Dedifferentiated amniotic fluid mesenchymal stem cell (primary cell): ENCODE measurements at regions not wholly inside any gene's neighbourhood (a gene's known extent, or its start where the extent isn't known, plus 50 kb on each side); places are given as distances from the start of the nearest gene placed in this dataset.

ENCODE experiments used
- DNase-seq: peaks from one replicate; pipeline ENCODE4 v3.0.0-alpha.2; 2016; ENCODE audit errors: extremely low spot score

- DNase-seq: no peak
Measured at GRCh38 chr6:2465336-2465735, 219.9 kb upstream of the GMDS start.

- DNase-seq: no peak
Measured at GRCh38 chr6:2464641-2465040, 219.2 kb upstream of the GMDS start.

- no peak for DNase-seq
Measured at GRCh38 chr6:2462831-2463230, 217.4 kb upstream of the GMDS start.

- no peak for DNase-seq
Measured at GRCh38 chr6:2460216-2460745, 214.9 kb upstream of the GMDS start.

GRCh38 chr6:2454180-2454579 lies 208.8 kb upstream of the GMDS start:
- DNase-seq: no peak

- DNase-seq: no peak
Measured at GRCh38 chr6:2450546-2450945, 205.1 kb upstream of the GMDS start.

- DNase-seq: no peak
Measured at GRCh38 chr6:2449572-2449940, 204.2 kb upstream of the GMDS start.

GRCh38 chr6:2448826-2449571 lies 203.6 kb upstream of the GMDS start:
- peak; percentile 87 for DNase-seq

- no peak for DNase-seq
Measured at GRCh38 chr6:2447931-2448330, 202.5 kb upstream of the GMDS start.

GRCh38 chr6:2447318-2447920 lies 202.0 kb upstream of the GMDS start:
- no peak for DNase-seq

GRCh38 chr6:2441601-2442475 lies 196.4 kb upstream of the GMDS start:
- DNase-seq: no peak

GRCh38 chr6:2440516-2440915 lies 195.1 kb upstream of the GMDS start:
- DNase-seq: no peak

- DNase-seq: no peak
Measured at GRCh38 chr6:2439632-2440031, 194.2 kb upstream of the GMDS start.

GRCh38 chr6:2439082-2439481 lies 193.7 kb upstream of the GMDS start:
- no peak for DNase-seq

GRCh38 chr6:2436410-2437154 lies 191.2 kb upstream of the GMDS start:
- DNase-seq: no peak

- no peak for DNase-seq
Measured at GRCh38 chr6:2435323-2435722, 189.9 kb upstream of the GMDS start.

- no peak for DNase-seq
Measured at GRCh38 chr6:2434912-2435311, 189.5 kb upstream of the GMDS start.

- no peak for DNase-seq
Measured at GRCh38 chr6:2434116-2434515, 188.7 kb upstream of the GMDS start.

- no peak for DNase-seq
Measured at GRCh38 chr6:2433711-2434110, 188.3 kb upstream of the GMDS start.

- no peak for DNase-seq
Measured at GRCh38 chr6:2433266-2433665, 187.9 kb upstream of the GMDS start.

- peak; percentile 95 for DNase-seq
Measured at GRCh38 chr6:2432292-2432691, 186.9 kb upstream of the GMDS start.

GRCh38 chr6:2430612-2431011 lies 185.2 kb upstream of the GMDS start:
- DNase-seq: no peak
